GM13976 (cell line): ENCODE measurements at regions not wholly inside any gene's neighbourhood (a gene's known extent, or its start where the extent isn't known, plus 50 kb on each side); places are given as distances from the start of the nearest gene placed in this dataset.

Source experiments
- DNase-seq: peaks from one replicate; pipeline ENCODE4 v3.0.0; 2012; ENCODE audit warnings: low spot score
- in situ Hi-C: fragments of 300-500 bp; cut with MboI; formaldehyde crosslinking; loops from one replicate; pipeline ENCODE4 v1.12.0; 2022; ENCODE audit warnings: low sequenced_read_pairs, mixed read lengths, inconsistent platforms; ENCODE audit not compliant: unreplicated experiment
- TF ChIP-seq, protein P1 (sequence below): IDR thresholded peaks from 2 replicates; pipeline ENCODE4 v1.5.1; 2012; ENCODE audit warnings: borderline replicate concordance, mild to moderate bottlenecking; ENCODE audit not compliant: insufficient read depth; ENCODE audit errors: extremely low read depth, missing control alignments, control extremely low read depth

DNA sequence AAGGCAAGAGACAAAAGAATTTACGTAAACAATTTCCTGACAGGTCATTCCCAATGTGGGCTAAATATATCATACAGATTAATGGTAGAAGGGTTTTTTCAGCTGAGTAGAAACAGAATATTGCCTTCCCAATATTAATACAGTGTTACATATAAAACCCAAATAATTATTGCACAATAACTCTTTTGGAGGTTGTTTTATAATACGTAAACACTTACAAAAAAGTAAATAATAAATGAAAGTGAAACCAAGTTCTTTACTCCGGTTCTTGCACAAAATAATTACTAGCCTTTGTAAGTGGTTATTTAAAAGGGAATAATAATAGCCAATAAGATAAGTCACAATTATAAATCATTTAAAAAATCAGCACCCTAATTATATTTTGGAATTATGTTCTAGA lies 118.6 kb upstream of the SSTR1 start:
- in situ Hi-C loops = no loop called here
- DNase-seq = no peak
- TF ChIP-seq, protein P1, sequence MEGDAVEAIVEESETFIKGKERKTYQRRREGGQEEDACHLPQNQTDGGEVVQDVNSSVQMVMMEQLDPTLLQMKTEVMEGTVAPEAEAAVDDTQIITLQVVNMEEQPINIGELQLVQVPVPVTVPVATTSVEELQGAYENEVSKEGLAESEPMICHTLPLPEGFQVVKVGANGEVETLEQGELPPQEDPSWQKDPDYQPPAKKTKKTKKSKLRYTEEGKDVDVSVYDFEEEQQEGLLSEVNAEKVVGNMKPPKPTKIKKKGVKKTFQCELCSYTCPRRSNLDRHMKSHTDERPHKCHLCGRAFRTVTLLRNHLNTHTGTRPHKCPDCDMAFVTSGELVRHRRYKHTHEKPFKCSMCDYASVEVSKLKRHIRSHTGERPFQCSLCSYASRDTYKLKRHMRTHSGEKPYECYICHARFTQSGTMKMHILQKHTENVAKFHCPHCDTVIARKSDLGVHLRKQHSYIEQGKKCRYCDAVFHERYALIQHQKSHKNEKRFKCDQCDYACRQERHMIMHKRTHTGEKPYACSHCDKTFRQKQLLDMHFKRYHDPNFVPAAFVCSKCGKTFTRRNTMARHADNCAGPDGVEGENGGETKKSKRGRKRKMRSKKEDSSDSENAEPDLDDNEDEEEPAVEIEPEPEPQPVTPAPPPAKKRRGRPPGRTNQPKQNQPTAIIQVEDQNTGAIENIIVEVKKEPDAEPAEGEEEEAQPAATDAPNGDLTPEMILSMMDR = no peak

DNA sequence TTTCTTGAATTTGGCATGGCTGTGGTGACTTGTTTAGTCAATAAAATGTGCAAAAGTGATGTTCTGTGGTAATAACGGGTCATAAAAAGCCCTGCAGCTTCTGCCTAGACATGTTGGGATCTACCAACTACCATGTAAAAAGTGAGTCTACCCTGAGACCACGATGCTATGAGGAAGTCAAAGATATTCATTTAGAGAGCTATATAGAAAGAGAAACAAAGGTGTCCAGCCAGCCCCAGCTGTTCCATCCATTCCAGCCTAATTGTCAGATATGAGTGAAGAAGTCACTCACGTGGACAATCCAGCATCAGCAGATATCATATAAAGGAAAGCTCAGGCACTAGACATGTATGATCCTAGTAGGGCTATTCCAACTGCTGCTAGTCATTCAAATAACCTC lies 117.2 kb upstream of the SSTR1 start:
- TF ChIP-seq, protein P1 = no peak
- DNase-seq = no peak
- in situ Hi-C loops = no loop called here

DNA sequence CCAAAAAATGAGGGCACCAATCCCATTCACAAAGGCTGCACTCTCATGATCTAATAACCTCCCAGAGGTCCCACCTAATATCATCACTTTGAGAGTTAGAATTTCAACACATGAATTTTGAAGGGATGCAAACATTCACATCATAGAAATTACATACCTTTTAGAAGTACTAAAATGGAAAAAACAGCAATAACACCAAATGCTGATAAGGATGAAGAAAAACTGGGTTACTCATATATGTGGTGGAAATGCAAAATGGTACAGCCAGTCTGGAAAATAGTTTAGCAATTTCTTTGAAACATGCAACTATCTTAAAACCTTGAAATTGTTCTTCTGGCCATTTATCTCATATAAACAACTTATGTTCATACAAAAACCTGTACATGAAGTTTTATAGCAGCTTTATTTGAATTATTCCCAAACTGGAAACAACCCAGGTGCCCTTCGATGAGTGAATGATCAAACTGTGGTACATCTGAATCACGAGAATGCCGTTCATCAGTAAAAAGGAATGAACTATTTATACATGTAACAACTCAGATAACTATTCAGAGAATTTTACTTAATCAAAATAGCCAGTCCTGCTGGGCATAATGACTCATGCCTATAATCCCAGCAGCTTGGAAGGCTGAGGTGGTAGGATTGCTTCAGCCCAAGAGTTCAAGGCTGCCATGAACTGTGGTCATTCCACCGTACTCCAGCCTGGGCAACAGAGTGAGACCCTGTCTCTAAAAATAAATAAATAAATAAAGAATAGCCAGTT lies 109.4 kb upstream of the SSTR1 start:
- TF ChIP-seq, protein P1 = no peak
- in situ Hi-C loops = no loop called here
- DNase-seq = no peak

DNA sequence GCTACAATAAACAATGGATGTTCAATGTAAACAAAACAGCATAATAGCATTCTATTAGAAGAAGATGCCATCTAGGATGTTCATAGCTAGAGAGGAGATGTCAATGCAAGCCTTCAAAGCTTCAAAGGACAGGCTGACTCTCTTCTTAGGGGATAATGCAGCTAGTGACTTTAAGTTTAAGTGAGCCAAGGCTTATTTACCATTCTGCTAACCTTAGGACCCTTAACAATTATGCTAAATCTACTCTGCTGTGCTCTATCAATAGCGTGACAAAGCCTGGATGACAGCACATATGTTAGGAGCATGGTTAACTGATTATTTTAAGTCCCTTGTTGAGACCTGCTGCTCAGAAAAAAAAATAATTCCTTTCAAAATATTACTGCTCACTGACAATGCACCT lies 106.0 kb upstream of the SSTR1 start:
- TF ChIP-seq, protein P1 = no peak
- in situ Hi-C loops = no loop called here
- DNase-seq = no peak

DNA sequence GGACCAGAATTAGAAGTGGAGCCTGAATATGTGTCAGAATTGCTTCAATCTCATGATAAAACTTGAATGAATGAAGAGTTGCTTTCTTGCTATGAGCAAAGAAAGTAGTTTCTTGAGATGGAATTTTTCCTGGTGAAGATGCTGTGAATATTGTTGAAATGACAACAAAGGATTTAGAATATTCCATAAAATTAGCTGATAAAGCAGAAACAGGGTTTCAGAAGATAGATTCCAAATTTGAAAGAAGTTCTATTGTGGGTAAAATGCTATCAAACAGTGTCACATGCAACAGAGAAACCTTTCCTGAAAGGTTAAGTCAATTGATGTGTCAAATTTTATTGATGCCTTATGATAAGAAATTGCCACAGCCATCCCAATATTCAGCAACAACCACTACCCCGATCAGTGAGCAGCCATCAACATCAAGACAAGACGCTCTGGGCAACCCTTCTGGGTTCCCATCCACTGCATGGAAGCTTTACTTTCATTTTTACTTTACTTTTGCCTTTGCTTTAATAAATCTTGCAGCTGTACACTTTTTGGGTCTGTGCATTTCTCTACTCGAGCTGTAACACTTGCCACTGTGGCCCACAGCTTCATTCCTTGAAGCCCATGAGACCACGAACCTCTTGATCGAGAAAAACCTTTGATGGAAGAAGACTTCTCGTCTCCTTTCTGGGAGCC lies 104.0 kb upstream of the SSTR1 start:
- TF ChIP-seq, protein P1 = no peak
- in situ Hi-C loops = no loop called here
- no peak for DNase-seq

DNA sequence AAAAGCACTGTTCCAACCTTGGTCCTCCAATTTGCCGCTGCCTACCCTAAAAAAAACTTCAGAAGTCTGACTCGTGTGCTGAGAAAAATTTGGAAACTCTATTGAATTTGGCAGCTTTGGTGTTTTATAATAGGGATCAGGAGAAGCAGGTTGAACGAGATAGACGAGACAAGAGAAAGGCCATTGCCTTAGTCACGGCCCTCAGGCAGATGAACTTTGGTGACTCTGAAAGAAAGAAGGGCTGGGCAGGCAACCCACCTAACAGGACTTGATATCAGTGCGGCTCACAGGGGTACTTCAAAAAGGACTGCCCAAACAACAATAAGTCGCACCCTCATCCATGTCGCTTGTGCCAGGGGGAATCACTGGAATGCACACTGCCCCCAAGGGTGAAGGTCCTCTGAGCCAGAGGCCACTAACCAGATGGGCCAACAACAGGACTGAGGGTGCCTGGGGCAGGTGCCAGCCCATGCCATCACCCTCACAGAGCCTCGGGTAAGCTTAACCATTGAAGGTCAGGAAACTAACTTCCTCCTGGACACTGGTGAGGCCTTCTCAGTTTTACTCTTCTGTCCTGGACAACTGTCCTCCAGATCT lies 102.5 kb upstream of the SSTR1 start:
- TF ChIP-seq, protein P1 = no peak
- in situ Hi-C loops = no loop called here
- DNase-seq = no peak
